H7 (cell line): ENCODE measurements at regions not wholly inside any gene's neighbourhood (a gene's known extent, or its start where the extent isn't known, plus 50 kb on each side); places are given as distances from the start of the nearest gene placed in this dataset.

Experiments used
- DNase-seq: peaks from one replicate; pipeline ENCODE4 v3.0.0; 2012
- H3K27me3 ChIP-seq: 2 replicates; pipeline ENCODE4 v1.6.0; 2011; ENCODE audit warnings: mild to moderate bottlenecking, low read length; ENCODE audit not compliant: control insufficient read depth, insufficient read depth
- H3K36me3 ChIP-seq: replicated peaks from 2 replicates; pipeline ENCODE4 v1.5.1; 2011; ENCODE audit warnings: low read length; ENCODE audit not compliant: control insufficient read depth, insufficient read depth
- H3K4me3 ChIP-seq: 2 replicates; pipeline ENCODE4 v1.5.1; 2011; ENCODE audit warnings: low read depth, mild to moderate bottlenecking, control low read depth, low read length, moderate library complexity; ENCODE audit not compliant: insufficient read depth

DNA sequence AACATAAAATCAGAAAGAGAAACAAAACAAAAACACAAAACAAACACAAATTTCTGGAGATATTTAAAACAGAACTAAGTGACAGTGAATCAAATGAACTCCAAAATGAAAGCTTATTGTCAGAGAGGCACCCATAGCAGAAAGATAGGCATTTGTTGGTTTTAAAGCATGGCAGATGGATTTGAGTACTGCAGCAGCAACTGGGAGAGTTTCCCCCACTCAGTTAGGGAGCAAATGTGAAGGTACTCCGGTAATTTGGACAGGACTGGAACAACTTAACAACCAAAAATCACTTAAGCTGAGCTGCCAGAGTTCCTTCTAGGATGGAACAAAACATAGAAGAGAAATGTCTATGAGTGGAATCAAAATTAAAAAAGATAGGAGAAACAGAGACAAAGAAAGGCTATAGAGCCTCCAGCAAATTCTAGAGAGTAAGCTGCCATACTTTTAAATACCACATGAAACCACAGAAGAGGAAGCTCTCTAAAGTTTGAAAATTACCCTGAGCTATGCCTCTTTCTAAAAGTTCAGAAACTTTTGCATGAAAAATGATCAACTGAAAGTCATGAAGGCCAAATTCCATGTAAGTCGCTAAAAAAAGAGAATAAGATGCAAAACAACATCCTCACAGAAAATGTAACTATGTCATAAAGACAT, 1248.3 kb upstream of the USP15 start:
- no peak overlapping the region for H3K4me3 ChIP-seq
- no peak for DNase-seq
- no peaks in the 10 kb centered on the region for H3K36me3 ChIP-seq
- no peaks in the 10 kb centered on the region for H3K27me3 ChIP-seq

DNA sequence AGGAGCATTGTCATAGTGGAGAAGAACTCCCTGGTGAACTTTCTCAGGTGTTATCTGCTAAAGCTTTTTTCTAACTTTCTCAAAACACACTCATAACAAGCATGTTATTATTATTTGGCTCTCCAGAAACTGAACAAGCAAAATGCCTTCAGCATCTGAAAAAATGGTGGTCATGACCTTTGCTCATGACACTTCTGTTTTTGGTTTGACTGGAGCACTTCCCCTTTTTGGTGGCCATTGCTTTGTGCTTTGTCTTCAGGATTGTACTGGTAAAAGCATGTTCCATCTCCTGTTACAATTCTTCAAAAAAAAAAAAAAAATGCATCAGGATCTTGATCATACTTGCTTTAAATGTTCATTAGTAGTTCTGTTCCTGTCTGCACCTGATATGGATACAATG, 1241.6 kb upstream of the USP15 start:
- no peak for DNase-seq
- no peak overlapping the region for H3K4me3 ChIP-seq
- H3K36me3 ChIP-seq: no peaks in the 10 kb centered on the region
- H3K27me3 ChIP-seq: no peaks in the 10 kb centered on the region

DNA sequence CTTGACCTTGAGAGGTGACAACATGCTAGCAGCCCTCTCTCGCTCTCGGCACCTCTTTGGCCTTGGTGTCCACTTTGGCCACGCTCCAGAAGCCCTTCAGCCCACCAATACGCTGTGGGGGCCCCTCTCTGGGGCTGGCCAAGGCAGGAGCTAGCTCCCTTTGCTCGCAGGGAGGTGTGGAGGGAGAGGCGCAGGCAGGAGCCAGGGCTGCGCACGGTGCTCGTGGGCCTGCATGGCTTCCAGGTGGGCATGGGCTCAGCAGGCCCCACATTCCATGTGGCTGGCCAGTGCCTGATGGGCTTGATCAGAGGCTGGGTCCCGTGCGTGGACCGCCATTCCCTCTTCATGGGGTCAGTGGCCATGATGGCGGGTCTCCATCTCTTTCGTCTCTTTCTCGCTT, 1237.0 kb upstream of the USP15 start:
- H3K36me3 ChIP-seq: no peaks in the 10 kb centered on the region
- DNase-seq: no peak
- no peaks in the 10 kb centered on the region for H3K27me3 ChIP-seq
- H3K4me3 ChIP-seq: no peak overlapping the region

- Histone ChIP-seq H3K27me3 (no peaks in the 10 kb centered on the region), H3K36me3 (no peaks in the 10 kb centered on the region), H3K4me3 (no peak overlapping the region)
These were observed 1230.7 kb upstream of the USP15 start for GRCh38 chr12:61029516-61029915.

GRCh38 chr12:61037792-61038191, 1222.4 kb upstream of the USP15 start:
- H3K4me3 ChIP-seq: no peak overlapping the region
- no peaks in the 10 kb centered on the region for H3K27me3 ChIP-seq
- no peaks in the 10 kb centered on the region for H3K36me3 ChIP-seq
- no peak for DNase-seq

More at GRCh38 chr12:61029516-61029915, 1230.7 kb upstream of the USP15 start:
- DNase-seq: no peak

DNA sequence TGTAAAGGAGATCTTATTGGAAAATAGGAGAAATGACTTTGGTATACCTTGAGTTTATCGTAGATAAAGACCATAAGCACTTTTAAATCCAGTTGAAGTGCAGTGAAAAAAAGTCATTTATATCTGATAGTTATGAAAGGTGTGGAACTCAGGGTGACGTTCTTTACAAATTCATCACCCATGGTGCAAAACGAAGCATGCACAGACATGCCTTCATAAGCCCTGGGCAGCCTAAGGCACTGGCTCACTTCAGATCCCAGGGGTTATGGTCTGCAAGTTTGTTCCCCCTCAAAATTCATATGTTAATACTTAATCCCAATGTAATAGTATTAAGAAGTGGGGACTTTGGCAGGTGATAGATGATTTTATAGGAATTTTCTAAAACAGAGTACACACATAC, 1216.4 kb upstream of the USP15 start:
- Histone ChIP-seq H3K4me3 (no peak overlapping the region), H3K36me3 (no peaks in the 10 kb centered on the region), H3K27me3 (no peaks in the 10 kb centered on the region)
- no peak for DNase-seq

GRCh38 chr12:61044766-61045165, 1215.4 kb upstream of the USP15 start:
- DNase-seq: no peak
- Histone ChIP-seq H3K4me3 (no peak overlapping the region), H3K36me3 (no peaks in the 10 kb centered on the region), H3K27me3 (no peaks in the 10 kb centered on the region)

- Histone ChIP-seq H3K27me3 (no peaks in the 10 kb centered on the region), H3K4me3 (no peak overlapping the region), H3K36me3 (no peaks in the 10 kb centered on the region)
- no peak for DNase-seq
These were observed 1189.4 kb upstream of the USP15 start for GRCh38 chr12:61070640-61071414.

- no peak overlapping the region for H3K4me3 ChIP-seq
- H3K36me3 ChIP-seq: no peaks in the 10 kb centered on the region
- DNase-seq: no peak
- H3K27me3 ChIP-seq: no peaks in the 10 kb centered on the region
These were observed 1187.5 kb upstream of the USP15 start for GRCh38 chr12:61072717-61073116.

DNA sequence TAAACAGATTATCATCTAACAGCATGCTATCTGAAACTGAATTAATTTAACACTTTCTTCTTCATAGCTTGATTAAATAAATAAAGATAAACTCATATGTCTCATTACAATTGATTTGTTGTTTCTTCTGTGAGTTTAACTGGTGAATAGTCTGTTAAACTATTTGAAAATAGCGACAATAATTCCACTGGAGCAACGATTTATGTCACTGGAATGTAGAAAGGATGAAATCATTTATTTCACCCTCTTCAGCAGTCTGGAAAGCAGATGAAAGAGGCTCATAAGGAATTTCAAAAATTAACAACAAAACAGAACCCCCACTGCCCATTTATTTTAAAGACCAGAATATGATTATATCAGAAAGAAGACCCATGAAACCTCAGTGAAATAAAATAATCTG, 1165.1 kb upstream of the USP15 start:
- Histone ChIP-seq H3K4me3 (no peak overlapping the region), H3K27me3 (no peaks in the 10 kb centered on the region), H3K36me3 (no peaks in the 10 kb centered on the region)
- no peak for DNase-seq

DNA sequence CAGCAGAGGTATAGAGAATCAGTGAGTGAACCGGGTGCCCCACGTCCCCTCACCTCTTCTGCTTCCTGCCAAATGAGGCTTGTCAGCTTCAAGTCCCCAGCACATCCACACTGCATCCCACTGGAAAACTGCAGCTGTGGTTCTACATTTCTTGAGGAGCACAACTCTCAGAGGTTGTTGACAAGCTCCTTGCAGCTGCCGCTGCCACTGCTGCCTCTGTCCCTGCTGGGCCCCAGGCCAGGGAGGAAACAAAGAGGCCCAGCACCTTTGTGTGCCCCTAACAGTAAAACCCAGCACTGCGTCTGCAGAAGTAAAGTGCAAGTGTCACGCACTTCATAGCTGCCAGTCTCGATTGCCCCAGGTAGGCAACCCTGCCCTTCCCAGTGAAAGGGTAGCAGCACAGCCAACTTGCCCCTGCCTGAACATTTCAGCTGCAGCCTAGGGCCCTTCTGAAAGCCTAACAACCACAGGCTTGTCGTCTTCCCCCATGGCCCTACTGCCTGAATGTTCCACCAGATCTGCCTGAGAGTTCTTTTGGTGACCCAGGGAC, 1162.1 kb upstream of the USP15 start:
- Histone ChIP-seq H3K27me3 (no peaks in the 10 kb centered on the region), H3K4me3 (no peak overlapping the region), H3K36me3 (no peaks in the 10 kb centered on the region)
- DNase-seq: no peak

GRCh38 chr12:61107118-61107517, 1153.1 kb upstream of the USP15 start:
- DNase-seq: no peak
- Histone ChIP-seq H3K4me3 (no peak overlapping the region), H3K27me3 (no peaks in the 10 kb centered on the region), H3K36me3 (no peaks in the 10 kb centered on the region)

GRCh38 chr12:61111218-61111617, 1149.0 kb upstream of the USP15 start:
- Histone ChIP-seq H3K4me3 (no peak overlapping the region), H3K36me3 (no peaks in the 10 kb centered on the region), H3K27me3 (no peaks in the 10 kb centered on the region)
- DNase-seq: no peak

DNA sequence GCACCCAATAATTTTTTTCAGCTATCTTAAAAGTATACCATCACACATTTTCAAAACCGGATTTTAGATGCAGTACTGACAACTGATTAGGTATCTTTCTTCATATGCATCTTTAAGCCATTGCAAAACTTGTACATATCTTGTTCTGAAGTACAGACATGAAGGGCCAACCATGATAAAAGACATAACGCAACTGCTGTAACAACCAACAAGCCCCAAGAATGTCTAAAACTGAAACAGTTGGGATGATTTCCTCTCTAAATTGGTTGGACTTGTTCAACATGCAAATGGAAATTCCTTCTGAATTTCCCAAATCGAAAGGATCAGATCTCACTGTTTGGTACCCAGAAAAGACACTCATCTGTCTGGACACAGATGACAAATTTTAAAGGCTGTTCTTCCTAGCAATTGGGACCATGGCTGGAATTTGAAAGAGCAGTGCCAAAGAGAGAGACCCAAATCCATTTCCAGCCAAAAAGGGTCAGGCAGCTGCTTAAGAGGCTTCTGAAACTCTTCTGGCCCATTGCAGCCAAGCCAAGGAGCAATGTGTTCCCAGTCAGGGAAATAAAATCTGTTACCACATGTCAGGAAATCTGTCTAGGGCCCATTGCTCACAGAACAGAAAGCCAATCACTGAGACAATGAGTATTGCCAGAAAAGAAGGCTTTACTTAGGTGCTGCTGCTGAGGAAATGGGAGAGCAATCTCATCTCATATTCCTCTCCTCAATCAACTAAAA, 1122.4 kb upstream of the USP15 start:
- H3K27me3 ChIP-seq: no peaks in the 10 kb centered on the region
- DNase-seq: no peak

GRCh38 chr12:61138415-61138759, 1121.8 kb upstream of the USP15 start:
- DNase-seq: no peak
- H3K4me3 ChIP-seq: no peak overlapping the region
- no peaks in the 10 kb centered on the region for H3K27me3 ChIP-seq
- H3K36me3 ChIP-seq: no peaks in the 10 kb centered on the region

More for the DNA sequence above, 1122.4 kb upstream of the USP15 start:
- Histone ChIP-seq H3K36me3 (no peaks in the 10 kb centered on the region), H3K4me3 (no peak overlapping the region)
